ENCODE measurements at regions not wholly inside any gene's neighbourhood (a gene's known extent, or its start where the extent isn't known, plus 50 kb on each side); places are given as distances from the start of the nearest gene placed in this dataset.

DNA sequence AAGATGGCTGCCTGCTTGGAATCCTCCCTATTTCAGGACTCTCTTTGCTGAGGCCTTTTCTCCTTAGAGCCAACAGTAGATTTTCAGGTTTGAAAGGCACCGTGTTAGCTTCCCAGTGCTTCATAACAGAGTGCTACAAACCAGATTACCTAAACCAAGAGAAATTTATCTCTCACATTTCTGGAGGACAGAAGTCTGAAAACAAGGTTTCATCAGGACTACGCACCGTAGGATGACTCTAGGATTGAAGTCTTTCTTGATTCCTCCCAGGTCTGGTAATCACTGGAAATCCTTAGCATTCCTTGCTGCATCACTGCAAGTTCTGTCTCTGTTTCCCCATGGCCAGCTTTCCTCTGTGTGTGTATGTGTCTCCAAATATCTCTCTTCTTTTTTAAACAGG, 508.4 kb upstream of the GJE1 start:
- TF ChIP-seq EZH2 (optimal IDR thresholded peaks at IDR 0.05; ENCODE audit: low read depth, low read length) (no peak), EZH2phosphoT487 (IDR thresholded peaks at IDR 0.05; ENCODE audit: low read length) (no peak), CTCF (IDR thresholded peaks at IDR 0.05; ENCODE audit: low read length) (no peak)
- H3K4me2 ChIP-seq (ENCODE audit: low read depth, low read length) = no peak overlapping the region

DNA sequence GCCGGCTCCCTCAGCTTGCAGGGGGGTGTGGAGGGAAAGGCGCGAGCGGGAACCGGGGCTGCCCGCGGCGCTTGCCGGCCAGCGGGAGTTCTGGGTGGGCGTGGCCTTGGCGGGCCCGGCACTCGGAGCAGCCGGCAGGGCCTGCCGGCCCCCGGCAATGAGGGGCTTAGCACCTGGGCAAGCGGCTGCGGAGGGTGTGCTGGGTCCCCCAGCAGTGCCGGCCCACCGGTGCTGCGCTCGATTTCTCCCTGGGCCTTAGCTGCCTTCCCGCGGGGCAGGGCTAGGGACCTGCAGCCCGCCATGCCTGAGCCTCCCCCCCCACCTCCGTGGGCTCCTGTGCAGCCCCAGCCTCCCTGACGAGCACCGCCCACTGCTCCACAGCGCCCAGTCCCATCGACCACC, 514.5 kb upstream of the GJE1 start:
- Histone ChIP-seq H3K9ac (ENCODE audit: low read length) (no peak overlapping the region), H3F3A (ENCODE audit: insufficient read depth, low read length) (no peaks in the 10 kb centered on the region), H3K4me2 (ENCODE audit: low read depth, low read length) (no peak overlapping the region), H3K9me2 (replicated peaks; ENCODE audit: insufficient read depth, low read length) (no peaks in the 10 kb centered on the region), H2AFZ (ENCODE audit: low read length) (no peak overlapping the region), H3K36me3 (replicated peaks; ENCODE audit: insufficient read depth, low read length) (no peaks in the 10 kb centered on the region), H3K4me3 (ENCODE audit: low read length) (no peak overlapping the region), H3K27ac (ENCODE audit: low read length) (no peak overlapping the region), H3K4me1 (ENCODE audit: low read length) (no peaks in the 10 kb centered on the region), H3K9me3 (replicated peaks; ENCODE audit: insufficient read depth, low read length) (no peaks in the 10 kb centered on the region), H3K27me3 (replicated peaks; ENCODE audit: insufficient read depth, low read length) (no peaks in the 10 kb centered on the region), H3K79me2 (ENCODE audit: low read length) (no peaks in the 10 kb centered on the region), H4K20me1 (ENCODE audit: insufficient read depth, low read length) (no peaks in the 10 kb centered on the region)
- DNase-seq = no peak
- TF ChIP-seq EZH2phosphoT487 (IDR thresholded peaks at IDR 0.05; ENCODE audit: low read length) = no peak
- no peak for TF ChIP-seq EZH2 (optimal IDR thresholded peaks at IDR 0.05; ENCODE audit: low read depth, low read length)
- TF ChIP-seq CTCF (IDR thresholded peaks at IDR 0.05; ENCODE audit: low read length) = no peak

More for the DNA sequence above, 508.4 kb upstream of the GJE1 start:
- Histone ChIP-seq H3K9me2 (replicated peaks; ENCODE audit: insufficient read depth, low read length) (no peaks in the 10 kb centered on the region), H3F3A (ENCODE audit: insufficient read depth, low read length) (no peaks in the 10 kb centered on the region), H4K20me1 (ENCODE audit: insufficient read depth, low read length) (no peaks in the 10 kb centered on the region), H3K9ac (ENCODE audit: low read length) (no peak overlapping the region), H3K9me3 (replicated peaks; ENCODE audit: insufficient read depth, low read length) (no peaks in the 10 kb centered on the region), H3K36me3 (replicated peaks; ENCODE audit: insufficient read depth, low read length) (no peaks in the 10 kb centered on the region), H2AFZ (ENCODE audit: low read length) (no peak overlapping the region), H3K27ac (ENCODE audit: low read length) (no peak overlapping the region), H3K4me1 (ENCODE audit: low read length) (no peaks in the 10 kb centered on the region), H3K4me3 (ENCODE audit: low read length) (no peak overlapping the region), H3K27me3 (replicated peaks; ENCODE audit: insufficient read depth, low read length) (no peaks in the 10 kb centered on the region), H3K79me2 (ENCODE audit: low read length) (no peaks in the 10 kb centered on the region)
- no peak for DNase-seq

DNA sequence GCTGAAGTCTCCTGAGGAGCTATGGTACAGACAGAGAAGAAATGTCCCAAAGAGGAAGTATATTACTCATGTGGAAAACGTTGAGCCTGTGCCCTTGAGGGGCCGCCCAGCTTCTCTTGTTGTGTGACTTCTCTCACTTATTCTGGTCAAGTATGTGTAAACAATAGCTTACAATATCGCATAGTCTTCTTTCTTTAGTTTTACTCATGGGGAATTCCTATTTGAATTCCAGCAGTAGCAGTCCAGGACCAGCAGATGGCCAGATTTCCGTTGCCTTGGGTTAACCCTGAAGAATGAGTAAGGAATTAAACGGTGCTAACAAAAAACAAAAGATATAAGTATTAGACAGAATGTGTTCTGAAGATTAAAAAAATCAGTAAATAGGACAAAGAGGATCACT, 522.0 kb upstream of the GJE1 start:
- Histone ChIP-seq H2AFZ (ENCODE audit: low read length) (no peak overlapping the region), H3K4me3 (ENCODE audit: low read length) (no peak overlapping the region)
- DNase-seq = no peak

More for the DNA sequence above, 522.0 kb upstream of the GJE1 start:
- Histone ChIP-seq H3F3A (ENCODE audit: insufficient read depth, low read length) (no peaks in the 10 kb centered on the region), H3K9me2 (replicated peaks; ENCODE audit: insufficient read depth, low read length) (no peaks in the 10 kb centered on the region), H3K9me3 (replicated peaks; ENCODE audit: insufficient read depth, low read length) (no peaks in the 10 kb centered on the region), H3K9ac (ENCODE audit: low read length) (no peak overlapping the region), H3K27me3 (replicated peaks; ENCODE audit: insufficient read depth, low read length) (no peaks in the 10 kb centered on the region), H3K79me2 (ENCODE audit: low read length) (no peaks in the 10 kb centered on the region), H4K20me1 (ENCODE audit: insufficient read depth, low read length) (no peaks in the 10 kb centered on the region), H3K36me3 (replicated peaks; ENCODE audit: insufficient read depth, low read length) (no peaks in the 10 kb centered on the region), H3K27ac (ENCODE audit: low read length) (no peak overlapping the region), H3K4me2 (ENCODE audit: low read depth, low read length) (no peak overlapping the region), H3K4me1 (ENCODE audit: low read length) (no peaks in the 10 kb centered on the region)
- TF ChIP-seq EZH2phosphoT487 (IDR thresholded peaks at IDR 0.05; ENCODE audit: low read length) (no peak), CTCF (IDR thresholded peaks at IDR 0.05; ENCODE audit: low read length) (no peak), EZH2 (optimal IDR thresholded peaks at IDR 0.05; ENCODE audit: low read depth, low read length) (no peak)
